Thoracic aorta (tissue), 2 donors: ENCODE measurements at regions not wholly inside any gene's neighbourhood (a gene's known extent, or its start where the extent isn't known, plus 50 kb on each side); places are given as distances from the start of the nearest gene placed in this dataset.

Experiments used
- ATAC-seq: fragments of 150-250 bp; one replicate; pipeline ENCODE4 v1.8.0; 2017; ENCODE audit warnings: low read depth; ENCODE audit not compliant: insufficient number of reproducible peaks, low FRiP score
- DNase-seq: peaks from one replicate; pipeline ENCODE4 v3.0.0-alpha.2; 2020; ENCODE audit warnings: low spot score
- H3K27ac ChIP-seq, 2 donors: fragments of 200-600 bp; sonication (generic); 1 replicate in 1 of 2; 2 replicates in 1 of 2; pipeline ENCODE4 v1.5.1; 2016; ENCODE audit warnings: mild to moderate bottlenecking in 2 of 2, moderate library complexity in 2 of 2
- H3K27me3 ChIP-seq: fragments of 200-600 bp; sonication (generic); replicated peaks from 2 replicates; pipeline ENCODE4 v1.6.0; 2016; ENCODE audit warnings: mild to moderate bottlenecking; ENCODE audit not compliant: insufficient read depth
- H3K36me3 ChIP-seq: fragments of 200-600 bp; sonication (generic); one replicate; pipeline ENCODE4 v1.5.1; 2016
- H3K4me1 ChIP-seq, 2 donors: fragments of 200-600 bp; sonication (generic); 1 replicate in 1 of 2; 2 replicates in 1 of 2; pipeline versions ENCODE4 v1.5.1 to v1.6.0; 2016; ENCODE audit warnings: low read depth in 2 of 2, mild to moderate bottlenecking in 1 of 2; ENCODE audit not compliant: control insufficient read depth in 1 of 2
- H3K4me3 ChIP-seq: fragments of 200-600 bp; sonication (generic); 2 replicates; pipeline ENCODE4 v1.5.1; 2016; ENCODE audit warnings: mild to moderate bottlenecking
- H3K9me3 ChIP-seq: fragments of 200-600 bp; sonication (generic); 2 replicates; pipeline ENCODE4 v1.5.1; 2016
- TF ChIP-seq, protein P1 (sequence below): fragments of 200-600 bp; sonication (generic); IDR thresholded peaks from one replicate; pipeline ENCODE4 v1.5.1; 2019; ENCODE audit warnings: antibody characterized with exemption

DNA sequence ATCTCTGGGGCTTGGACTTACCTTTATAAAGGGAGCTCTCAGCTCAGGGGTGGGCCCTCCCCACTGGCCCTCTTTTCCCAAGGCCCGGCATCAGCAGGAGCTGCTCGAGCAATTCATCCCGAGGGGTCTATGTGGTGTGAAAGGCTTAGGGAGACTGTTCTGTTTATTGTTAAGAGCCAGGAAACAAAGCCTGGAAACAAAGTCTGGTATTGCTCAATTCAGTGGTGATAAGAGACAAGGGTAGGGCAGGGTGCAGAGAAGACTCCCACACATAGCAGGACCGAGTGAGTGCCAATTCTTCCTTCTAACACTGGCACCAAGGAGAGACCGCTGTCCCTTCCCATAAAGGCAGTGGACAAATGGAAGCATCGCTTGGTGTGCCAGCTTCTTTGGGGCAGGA is 750.7 kb downstream of the KCNJ18 start:
- Histone ChIP-seq H3K4me1 (no peaks in the 10 kb centered on the region), H3K9me3 (no peaks in the 10 kb centered on the region), H3K27me3 (no peaks in the 10 kb centered on the region), H3K36me3 (no peaks in the 10 kb centered on the region), H3K27ac (no peak overlapping the region), H3K4me3 (no peak overlapping the region)
- no peak for DNase-seq
- no peak for ATAC-seq
- TF ChIP-seq, protein P1, sequence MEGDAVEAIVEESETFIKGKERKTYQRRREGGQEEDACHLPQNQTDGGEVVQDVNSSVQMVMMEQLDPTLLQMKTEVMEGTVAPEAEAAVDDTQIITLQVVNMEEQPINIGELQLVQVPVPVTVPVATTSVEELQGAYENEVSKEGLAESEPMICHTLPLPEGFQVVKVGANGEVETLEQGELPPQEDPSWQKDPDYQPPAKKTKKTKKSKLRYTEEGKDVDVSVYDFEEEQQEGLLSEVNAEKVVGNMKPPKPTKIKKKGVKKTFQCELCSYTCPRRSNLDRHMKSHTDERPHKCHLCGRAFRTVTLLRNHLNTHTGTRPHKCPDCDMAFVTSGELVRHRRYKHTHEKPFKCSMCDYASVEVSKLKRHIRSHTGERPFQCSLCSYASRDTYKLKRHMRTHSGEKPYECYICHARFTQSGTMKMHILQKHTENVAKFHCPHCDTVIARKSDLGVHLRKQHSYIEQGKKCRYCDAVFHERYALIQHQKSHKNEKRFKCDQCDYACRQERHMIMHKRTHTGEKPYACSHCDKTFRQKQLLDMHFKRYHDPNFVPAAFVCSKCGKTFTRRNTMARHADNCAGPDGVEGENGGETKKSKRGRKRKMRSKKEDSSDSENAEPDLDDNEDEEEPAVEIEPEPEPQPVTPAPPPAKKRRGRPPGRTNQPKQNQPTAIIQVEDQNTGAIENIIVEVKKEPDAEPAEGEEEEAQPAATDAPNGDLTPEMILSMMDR, result no peak

DNA sequence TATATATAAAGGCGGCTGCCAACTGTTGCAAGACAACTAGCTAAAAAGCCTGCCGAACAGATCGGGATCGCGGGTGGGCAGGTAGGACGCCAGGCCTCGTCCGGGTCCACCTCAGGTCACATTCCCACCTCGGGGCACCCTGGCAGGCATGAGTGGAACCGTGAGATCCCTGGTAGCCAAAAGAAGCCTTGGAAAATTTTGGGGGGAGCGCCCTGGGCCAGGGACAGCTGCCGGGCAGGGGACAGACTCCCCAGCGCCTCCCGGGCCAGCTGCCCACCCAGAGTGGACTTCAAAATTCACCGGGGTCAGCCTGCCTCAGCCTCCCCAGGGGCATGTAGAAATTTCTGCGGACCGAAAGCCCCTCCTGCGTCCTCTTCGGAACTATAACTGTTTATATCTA is 760.9 kb downstream of the KCNJ18 start:
- Histone ChIP-seq H3K27ac (no peak overlapping the region), H3K9me3 (no peaks in the 10 kb centered on the region), H3K4me1 (no peaks in the 10 kb centered on the region), H3K4me3 (no peak overlapping the region), H3K27me3 (no peaks in the 10 kb centered on the region), H3K36me3 (no peaks in the 10 kb centered on the region)
- DNase-seq (no peak), ATAC-seq (no peak)
- TF ChIP-seq, protein P1, result no peak

DNA sequence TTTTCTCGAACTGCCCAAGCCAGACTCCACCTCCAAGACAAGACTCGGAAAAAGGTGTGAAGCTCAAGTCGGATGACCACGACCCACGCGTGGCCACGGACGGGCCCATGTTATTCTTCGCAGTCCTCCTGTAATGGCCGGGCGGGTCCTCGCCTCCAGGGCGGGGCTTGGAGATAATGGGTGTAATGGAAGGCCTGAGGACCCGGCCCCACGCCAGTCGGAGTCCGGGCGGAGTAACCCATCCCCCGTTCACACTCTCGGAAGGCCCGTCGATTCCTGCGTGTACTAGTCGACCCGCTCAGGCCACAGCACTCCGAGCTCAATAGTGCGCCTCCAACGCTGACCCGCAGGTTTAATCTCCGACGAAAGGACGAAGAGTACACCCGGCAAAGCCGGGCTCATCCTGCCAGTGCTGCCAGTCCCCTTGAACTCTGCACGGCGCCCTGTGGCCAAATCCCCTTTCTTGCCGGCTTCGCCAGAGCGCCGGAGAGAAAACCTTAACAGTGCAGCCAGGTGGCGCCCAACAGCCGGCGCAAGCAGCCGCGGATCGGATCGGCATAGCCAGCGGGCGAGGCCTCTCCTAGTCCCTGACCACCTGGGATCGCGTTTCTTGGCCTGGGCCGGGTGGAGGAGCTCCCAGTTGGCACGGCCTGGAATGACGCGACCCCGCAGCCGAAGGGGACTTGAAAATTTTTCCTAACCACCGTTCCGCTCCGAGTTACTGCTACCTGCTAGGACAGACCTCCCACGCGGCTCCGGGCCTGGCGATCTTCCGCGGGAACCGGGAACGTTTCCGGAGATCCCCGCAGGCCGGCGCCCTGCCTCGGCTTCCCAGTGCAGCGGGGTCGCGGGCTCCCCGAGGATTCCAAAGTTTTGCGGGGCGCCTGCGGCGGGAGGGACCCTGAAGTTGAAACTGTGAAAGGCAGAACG is 762.0 kb downstream of the KCNJ18 start:
- DNase-seq, result no peak
- H3K9me3 ChIP-seq, result no peaks in the 10 kb centered on the region
- H3K36me3 ChIP-seq, result no peaks in the 10 kb centered on the region
- ATAC-seq, result no peak
- H3K4me1 ChIP-seq, result no peaks in the 10 kb centered on the region
- no peaks in the 10 kb centered on the region for H3K27me3 ChIP-seq
- no peak overlapping the region for H3K27ac ChIP-seq
- TF ChIP-seq, protein P1, result no peak
- no peak overlapping the region for H3K4me3 ChIP-seq

DNA sequence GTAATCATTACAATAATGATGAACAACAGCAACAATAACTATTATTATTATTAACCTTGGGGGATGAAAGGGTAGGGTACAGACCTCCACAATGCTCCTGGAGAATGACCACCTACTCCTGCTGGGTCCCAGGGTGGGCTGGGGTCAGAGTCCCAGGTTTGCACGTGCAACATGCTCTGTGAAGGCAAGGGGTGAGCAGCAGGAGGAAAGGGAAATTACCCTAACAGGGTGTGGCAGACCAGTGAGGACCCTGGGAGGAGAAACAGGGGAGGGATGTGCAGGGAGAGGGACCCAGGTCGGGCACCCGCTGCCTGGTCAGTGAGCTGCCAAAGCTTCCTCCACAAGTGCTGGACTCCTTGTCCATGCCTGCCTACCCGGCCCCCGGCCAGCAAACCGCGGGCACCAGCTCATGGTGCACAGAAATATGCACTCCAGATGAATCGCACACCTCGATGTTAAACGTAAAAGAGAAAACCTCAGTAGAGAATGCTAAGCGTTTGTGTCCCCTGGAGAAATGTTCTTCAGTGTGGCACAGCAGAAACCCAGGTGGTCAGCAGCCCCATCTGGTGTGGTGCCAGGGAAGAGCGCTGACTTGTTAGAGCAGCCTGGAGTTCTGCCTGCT is 767.1 kb downstream of the KCNJ18 start:
- DNase-seq (no peak), ATAC-seq (no peak)
- H3K4me1 ChIP-seq, result no peaks in the 10 kb centered on the region
- no peaks in the 10 kb centered on the region for H3K36me3 ChIP-seq
- TF ChIP-seq, protein P1, result no peak
- H3K27me3 ChIP-seq, result no peaks in the 10 kb centered on the region
- H3K9me3 ChIP-seq, result no peaks in the 10 kb centered on the region
- H3K27ac ChIP-seq, result no peak overlapping the region
- H3K4me3 ChIP-seq, result no peak overlapping the region

DNA sequence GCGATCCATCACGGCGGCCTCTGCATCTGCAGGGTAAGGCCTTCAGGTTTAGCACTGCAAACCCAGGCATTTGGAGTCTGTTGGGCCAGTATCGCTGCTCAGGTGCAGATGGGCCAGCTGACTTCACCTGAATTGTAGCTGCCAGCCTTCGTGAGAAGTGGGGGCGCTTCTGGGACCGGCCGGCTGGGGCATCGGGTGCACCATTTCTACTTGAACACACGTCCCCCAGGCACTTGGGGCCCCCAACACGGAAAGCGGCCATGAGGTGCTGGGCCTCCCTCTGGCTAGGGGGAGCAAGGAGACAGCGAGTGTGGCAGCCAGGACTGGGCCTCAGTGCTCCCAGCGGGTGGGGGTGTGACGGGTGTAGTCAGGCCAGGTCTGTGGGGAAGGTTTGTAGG is 767.6 kb downstream of the KCNJ18 start:
- H3K4me1 ChIP-seq, result no peaks in the 10 kb centered on the region
- no peak for DNase-seq
- TF ChIP-seq, protein P1, result no peak
- no peaks in the 10 kb centered on the region for H3K9me3 ChIP-seq
- H3K27ac ChIP-seq, result no peak overlapping the region
- H3K4me3 ChIP-seq, result no peak overlapping the region
- no peak for ATAC-seq
- no peaks in the 10 kb centered on the region for H3K36me3 ChIP-seq
- H3K27me3 ChIP-seq, result no peaks in the 10 kb centered on the region
